B cell (primary cell): ENCODE measurements at regions not wholly inside any gene's neighbourhood (a gene's known extent, or its start where the extent isn't known, plus 50 kb on each side); places are given as distances from the start of the nearest gene placed in this dataset.

ENCODE experiments used
- ATAC-seq: fragments of 200-7000 bp; cut with Tn5 transposase; one replicate; pipeline ENCODE4 v1.10.0; 2021; ENCODE audit warnings: low read depth, mild to moderate bottlenecking, moderate number of reproducible peaks, moderate library complexity
- CTCF ChIA-PET: fragments of 350-600 bp; sonication (Branson Sonifier 250); formaldehyde crosslinking; loops from one replicate; lab custom pipeline; 2021; ENCODE audit warnings: antibody characterized with exemption, inconsistent platforms; lab: Charles Lee
- POLR2A ChIA-PET: fragments of 350-600 bp; sonication (Branson Sonifier 250); formaldehyde crosslinking; loops from one replicate; lab custom pipeline; 2021; ENCODE audit warnings: antibody characterized with exemption; lab: Charles Lee
- DNase-seq: peaks from one replicate; pipeline ENCODE4 v3.0.0; 2013
- H2AFZ ChIP-seq: 2 replicates; pipeline ENCODE4 v1.6.1; 2012; ENCODE audit warnings: mild to moderate bottlenecking, low read depth, low read length; ENCODE audit not compliant: insufficient read depth, poor library complexity, severe bottlenecking
- H3K27ac ChIP-seq, 2 donors: 1 replicate in 1 of 2; 2 replicates in 1 of 2; pipeline ENCODE4 v1.5.1; 2012 to 2013; ENCODE audit warnings: low read length in 2 of 2, mild to moderate bottlenecking in 2 of 2, moderate library complexity in 1 of 2
- H3K27me3 ChIP-seq, 4 experiments: fragments of 200-600 bp in 1 of 4; sonication (generic) in 1 of 4; replicated peaks in 1 of 4; 1 replicate in 2 of 4; 2 replicates in 2 of 4; pipeline versions ENCODE4 v1.6.1 to v1.7.0; 2013 to 2016; ENCODE audit warnings: low read length in 3 of 4, mild to moderate bottlenecking in 2 of 4, mixed read lengths in 1 of 4, moderate library complexity in 1 of 4; ENCODE audit not compliant: insufficient read depth in 4 of 4, control insufficient read depth in 3 of 4; ENCODE audit errors: control extremely low read depth in 1 of 4
- H3K36me3 ChIP-seq, 2 experiments: replicated peaks in 1 of 2; 1 replicate in 1 of 2; 2 replicates in 1 of 2; pipeline versions ENCODE4 v1.6.1 to v1.7.1; 2013; ENCODE audit warnings: low read length in 1 of 2; ENCODE audit not compliant: insufficient read depth in 2 of 2, control insufficient read depth in 1 of 2; ENCODE audit errors: control extremely low read depth in 1 of 2, extremely low read depth in 1 of 2
- H3K4me1 ChIP-seq, 2 donors: fragments of 200-600 bp in 1 of 2; sonication (generic) in 1 of 2; 1 replicate in 1 of 2; 2 replicates in 1 of 2; pipeline versions ENCODE4 v1.5.1 to v1.6.1; 2013 to 2017; ENCODE audit warnings: low read length in 2 of 2; ENCODE audit not compliant: control insufficient read depth in 2 of 2, insufficient read depth in 2 of 2
- H3K4me2 ChIP-seq: replicated peaks from 2 replicates; pipeline ENCODE3; 2012; ENCODE audit warnings: mild to moderate bottlenecking, low read depth, low read length; ENCODE audit not compliant: poor library complexity, severe bottlenecking
- H3K4me3 ChIP-seq, 5 experiments: fragments of 200-600 bp in 1 of 5; sonication (generic) in 1 of 5; 1 replicate in 3 of 5; 2 replicates in 2 of 5; pipeline versions ENCODE4 v1.5.1 to v1.7.0; 2011 to 2016; ENCODE audit warnings: low read length in 4 of 5, mild to moderate bottlenecking in 4 of 5, low read depth in 2 of 5, control low read depth in 1 of 5, moderate library complexity in 1 of 5; ENCODE audit not compliant: insufficient read depth in 1 of 5; ENCODE audit errors: control extremely low read depth in 1 of 5, extremely low read depth in 1 of 5
- H3K79me2 ChIP-seq: fragments of 200-600 bp; sonication (generic); one replicate; pipeline ENCODE4 v1.6.0; 2016; ENCODE audit warnings: low read length; ENCODE audit not compliant: control insufficient read depth, insufficient read depth
- H3K9ac ChIP-seq: fragments of 200-600 bp; sonication (generic); 2 replicates; pipeline ENCODE4 v1.6.1; 2017; ENCODE audit warnings: mild to moderate bottlenecking, low read length, moderate library complexity
- H3K9me3 ChIP-seq, 3 donors: one replicate each; pipeline versions ENCODE4 v1.6.1 to v1.7.1; 2013; ENCODE audit warnings: low read length in 2 of 3; ENCODE audit not compliant: control insufficient read depth in 2 of 3, insufficient read depth in 1 of 3; ENCODE audit errors: control extremely low read depth in 1 of 3
- H4K20me1 ChIP-seq: 2 replicates; pipeline ENCODE4 v1.6.0; 2012; ENCODE audit warnings: mild to moderate bottlenecking, low read length; ENCODE audit not compliant: insufficient read depth, control insufficient read depth, poor library complexity, severe bottlenecking
- H3K27ac Mint-ChIP-seq: one replicate; pipeline ENCODE4 v1.8.0; 2021; ENCODE audit warnings: mixed read lengths
- H3K27me3 Mint-ChIP-seq: one replicate; pipeline ENCODE4 v1.8.0; 2021; ENCODE audit warnings: mixed read lengths
- H3K4me1 Mint-ChIP-seq: one replicate; pipeline ENCODE4 v1.8.0; 2021; ENCODE audit warnings: mixed read lengths
- H3K4me3 Mint-ChIP-seq: one replicate; pipeline ENCODE4 v1.8.0; 2021; ENCODE audit warnings: mixed read lengths
- H3K9me3 Mint-ChIP-seq: one replicate; pipeline ENCODE4 v1.8.0; 2022; ENCODE audit warnings: mixed read lengths; ENCODE audit not compliant: insufficient read depth
- EZH2 ChIP-seq: IDR thresholded peaks from 2 replicates; pipeline ENCODE4 v1.6.1; 2012; ENCODE audit warnings: borderline replicate concordance, low read depth, mild to moderate bottlenecking, moderate library complexity, low read length; ENCODE audit not compliant: insufficient read depth, poor library complexity, severe bottlenecking
- WGBS: methylation state at CpG from one replicate; pipeline ENCODE4 v1.1.5; 2013; ENCODE audit warnings: missing lambda C conversion rate; ENCODE audit not compliant: insufficient coverage; 5-methylcytosine and 5-hydroxymethylcytosine counted together
- intact Hi-C: fragments of 100-400 bp; cut with micrococcal nuclease; formaldehyde crosslinking; loops from one replicate; pipeline ENCODE4 v1.10.0; 2022
- TF ChIP-seq, protein P1 (sequence below): fragments of 200-600 bp; IDR thresholded peaks from one replicate; pipeline ENCODE4 v1.8.0; 2022; ENCODE audit warnings: antibody characterized with exemption, mild to moderate bottlenecking

DNA sequence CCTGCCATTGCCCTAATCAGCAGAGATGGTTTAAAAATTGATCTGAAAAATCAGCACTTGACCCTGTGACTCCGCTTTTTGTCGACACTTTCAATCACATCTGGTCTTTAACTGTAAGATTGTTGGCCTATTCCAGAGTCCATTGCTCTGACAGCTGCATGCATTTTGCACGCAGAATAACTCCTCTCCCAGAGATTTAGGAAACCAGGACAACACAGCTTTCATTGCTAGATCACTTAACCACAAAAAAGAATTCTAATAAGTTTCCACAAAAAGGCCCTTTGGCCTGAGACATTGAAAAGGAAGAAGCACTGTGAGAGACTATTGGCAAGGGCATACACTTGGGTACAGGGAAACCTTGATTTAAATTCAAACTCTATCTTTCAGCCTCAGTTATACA lies 373.1 kb downstream of the TGFB2 start:
- intact Hi-C loops = no loop called here
- Histone ChIP-seq H3K79me2 (no peaks in the 10 kb centered on the region), H3K27ac (no peak overlapping the region), H2AFZ (no peak overlapping the region), H4K20me1 (no peaks in the 10 kb centered on the region), H3K36me3 (no peaks in the 10 kb centered on the region), H3K4me3 (no peak overlapping the region), H3K4me1 (no peaks in the 10 kb centered on the region), H3K4me2 (no peak overlapping the region), H3K27me3 (no peaks in the 10 kb centered on the region), H3K9me3 (peaks cover 0 to 4% (median 0%) of the 10 kb centered on the region in 3 donors), H3K9ac (no peak overlapping the region)
- DNase-seq = no peak
- ATAC-seq = no peak
- no peak overlapping the region for H3K27ac Mint-ChIP-seq
- H3K4me3 Mint-ChIP-seq = no peak overlapping the region
- TF ChIP-seq, protein P1, sequence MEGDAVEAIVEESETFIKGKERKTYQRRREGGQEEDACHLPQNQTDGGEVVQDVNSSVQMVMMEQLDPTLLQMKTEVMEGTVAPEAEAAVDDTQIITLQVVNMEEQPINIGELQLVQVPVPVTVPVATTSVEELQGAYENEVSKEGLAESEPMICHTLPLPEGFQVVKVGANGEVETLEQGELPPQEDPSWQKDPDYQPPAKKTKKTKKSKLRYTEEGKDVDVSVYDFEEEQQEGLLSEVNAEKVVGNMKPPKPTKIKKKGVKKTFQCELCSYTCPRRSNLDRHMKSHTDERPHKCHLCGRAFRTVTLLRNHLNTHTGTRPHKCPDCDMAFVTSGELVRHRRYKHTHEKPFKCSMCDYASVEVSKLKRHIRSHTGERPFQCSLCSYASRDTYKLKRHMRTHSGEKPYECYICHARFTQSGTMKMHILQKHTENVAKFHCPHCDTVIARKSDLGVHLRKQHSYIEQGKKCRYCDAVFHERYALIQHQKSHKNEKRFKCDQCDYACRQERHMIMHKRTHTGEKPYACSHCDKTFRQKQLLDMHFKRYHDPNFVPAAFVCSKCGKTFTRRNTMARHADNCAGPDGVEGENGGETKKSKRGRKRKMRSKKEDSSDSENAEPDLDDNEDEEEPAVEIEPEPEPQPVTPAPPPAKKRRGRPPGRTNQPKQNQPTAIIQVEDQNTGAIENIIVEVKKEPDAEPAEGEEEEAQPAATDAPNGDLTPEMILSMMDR = no peak
- TF ChIP-seq EZH2 = no peak
- peaks cover 2% of the 10 kb centered on the region for H3K9me3 Mint-ChIP-seq
- CTCF ChIA-PET = no interaction called here
- POLR2A ChIA-PET = no interaction called here
- H3K4me1 Mint-ChIP-seq = no peaks in the 10 kb centered on the region
- H3K27me3 Mint-ChIP-seq = peaks cover 4% of the 10 kb centered on the region
- 100% methylated on average over 2 of the region's 3 CpGs for WGBS

DNA sequence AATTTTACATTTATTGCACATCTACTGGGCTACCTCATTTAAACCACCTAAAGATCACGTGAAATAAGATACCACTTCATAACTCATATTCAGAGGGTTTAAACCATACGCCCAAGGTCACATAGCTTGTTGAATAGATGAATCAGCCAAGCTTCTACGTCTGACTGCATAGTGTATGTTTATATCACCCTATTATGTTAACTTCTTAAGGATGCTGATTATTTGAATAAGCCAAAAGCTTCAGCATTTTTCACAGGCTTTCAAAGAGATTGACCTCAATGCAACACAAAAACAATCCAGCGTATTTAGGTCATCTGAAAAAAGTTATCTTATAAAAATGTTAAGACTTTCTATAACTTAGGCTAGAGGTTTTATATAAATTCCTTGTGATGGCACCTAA lies 373.8 kb downstream of the TGFB2 start:
- no CpG with 5 or more reads among the region's 4 CpGs for WGBS
- peaks cover 2% of the 10 kb centered on the region for H3K9me3 Mint-ChIP-seq

More for the DNA sequence above, 373.8 kb downstream of the TGFB2 start:
- ATAC-seq (no peak), DNase-seq (no peak)
- Histone ChIP-seq H4K20me1 (no peaks in the 10 kb centered on the region), H3K79me2 (no peaks in the 10 kb centered on the region), H3K36me3 (no peaks in the 10 kb centered on the region), H2AFZ (no peak overlapping the region), H3K27me3 (no peaks in the 10 kb centered on the region), H3K9ac (no peak overlapping the region), H3K9me3 (peaks cover 0 to 4% (median 0%) of the 10 kb centered on the region in 3 donors), H3K27ac (no peak overlapping the region), H3K4me2 (no peak overlapping the region), H3K4me3 (no peak overlapping the region), H3K4me1 (no peaks in the 10 kb centered on the region)
- H3K27me3 Mint-ChIP-seq = peaks cover 4% of the 10 kb centered on the region
- ChIA-PET CTCF (interaction anchor here (2.1 kb wide), 1 partner anchor 10 kb away, joined by 5 read pairs; no protein-coding TSS in a partner anchor), POLR2A (no interaction called here)
- no peaks in the 10 kb centered on the region for H3K4me1 Mint-ChIP-seq
- TF ChIP-seq EZH2 = no peak
- TF ChIP-seq, protein P1 = no peak
- intact Hi-C loops = no loop called here
- no peak overlapping the region for H3K4me3 Mint-ChIP-seq
- no peak overlapping the region for H3K27ac Mint-ChIP-seq
